ENCODE measurements at regions not wholly inside any gene's neighbourhood (a gene's known extent, or its start where the extent isn't known, plus 50 kb on each side); places are given as distances from the start of the nearest gene placed in this dataset.

DNA sequence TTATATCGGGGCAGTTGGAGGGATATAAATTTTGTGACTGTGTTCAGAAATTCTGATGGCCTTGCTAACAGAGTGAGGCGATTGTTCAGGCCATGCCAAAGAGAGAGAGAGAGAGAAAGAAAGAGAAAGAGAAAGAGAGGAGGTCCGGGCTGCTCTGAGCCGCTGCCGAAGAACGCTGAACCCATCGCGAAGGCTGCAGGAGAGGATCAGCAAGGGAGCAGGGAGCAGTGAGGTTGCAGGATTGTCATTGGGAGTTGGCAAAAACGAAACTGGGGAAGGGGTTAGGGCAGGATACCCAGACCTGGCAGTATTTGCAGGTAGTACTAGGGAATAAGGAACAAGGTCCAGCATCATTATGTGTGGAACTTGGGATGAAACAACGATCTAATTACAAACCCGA is 537.1 kb downstream of the INSC start:
- no peak for TF ChIP-seq GATA1 (IDR thresholded peaks at IDR 0.05; ENCODE audit: low read depth, low read length)
- no peak for TF ChIP-seq POLR2A (IDR thresholded peaks at IDR 0.05; ENCODE audit: low read length)
- DNase-seq = no peak

DNA sequence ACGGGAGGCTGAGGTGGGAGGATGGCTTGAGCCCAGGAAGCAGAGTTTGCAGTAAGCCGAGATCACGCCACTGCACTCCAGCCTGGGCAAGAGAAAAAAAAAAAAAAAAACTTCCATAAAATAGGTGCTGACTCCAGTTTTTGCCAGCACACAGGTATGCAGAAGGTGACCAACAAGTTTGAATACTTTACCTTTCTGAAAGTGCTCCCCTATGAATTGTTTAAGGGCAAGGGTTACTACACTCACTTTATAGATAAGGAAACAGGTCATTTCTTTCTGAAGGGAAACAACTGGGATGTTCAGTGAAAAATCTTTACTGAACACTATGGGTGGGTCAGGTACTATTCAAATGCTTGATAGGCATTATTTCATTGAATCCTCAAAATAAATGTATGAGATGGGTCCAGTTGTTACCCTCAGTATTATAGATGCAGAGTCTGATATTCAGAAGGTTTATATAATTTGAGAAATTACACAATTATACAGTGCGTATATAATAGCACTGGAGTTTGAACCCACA is 538.5 kb downstream of the INSC start:
- TF ChIP-seq GATA1 (IDR thresholded peaks at IDR 0.05; ENCODE audit: low read depth, low read length) (no peak), POLR2A (IDR thresholded peaks at IDR 0.05; ENCODE audit: low read length) (no peak)
- DNase-seq = no peak

DNA sequence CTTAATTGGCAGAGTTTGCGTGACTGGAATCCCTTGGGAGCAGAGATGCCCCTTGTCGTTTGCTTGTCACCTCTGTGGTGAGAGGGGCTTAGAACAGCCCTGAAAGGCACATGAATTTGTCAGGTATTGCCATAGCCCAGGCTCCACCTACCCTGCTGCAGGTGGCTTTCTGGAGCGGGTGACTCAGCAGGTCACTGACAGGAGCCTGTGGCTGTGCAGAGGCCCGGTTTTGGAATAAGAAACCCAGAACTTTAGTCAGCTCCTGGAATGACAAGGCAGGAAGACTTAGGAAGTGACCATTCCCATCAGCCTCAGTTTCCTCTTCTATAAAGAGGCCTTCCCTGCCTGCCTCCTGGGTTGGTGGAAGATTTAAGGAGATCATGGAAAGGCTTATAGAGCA is 539.7 kb downstream of the INSC start:
- TF ChIP-seq POLR2A (IDR thresholded peaks at IDR 0.05; ENCODE audit: low read length) = no peak
- no peak for TF ChIP-seq GATA1 (IDR thresholded peaks at IDR 0.05; ENCODE audit: low read depth, low read length)
- no peak for DNase-seq

DNA sequence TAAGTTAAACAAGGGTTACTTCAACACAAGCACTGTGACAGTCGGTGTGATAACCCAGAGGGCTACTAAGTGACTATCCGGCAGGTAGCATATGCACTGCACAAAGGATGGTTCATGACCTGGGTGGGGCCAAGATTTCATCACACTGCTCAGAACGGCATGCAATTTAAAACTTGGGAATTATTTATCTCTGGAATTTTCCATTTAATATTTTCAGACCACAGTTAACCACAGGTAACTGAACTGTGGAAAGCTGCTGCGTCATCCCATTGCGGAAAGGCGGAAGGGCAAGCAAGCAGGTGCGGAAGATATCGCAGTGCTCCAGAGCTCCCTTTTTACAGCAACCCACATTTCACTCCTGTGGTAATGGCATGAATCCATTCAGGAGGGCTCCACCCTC is 540.8 kb downstream of the INSC start:
- TF ChIP-seq GATA1 (IDR thresholded peaks at IDR 0.05; ENCODE audit: low read depth, low read length) (no peak), POLR2A (IDR thresholded peaks at IDR 0.05; ENCODE audit: low read length) (no peak)
- DNase-seq = no peak

DNA sequence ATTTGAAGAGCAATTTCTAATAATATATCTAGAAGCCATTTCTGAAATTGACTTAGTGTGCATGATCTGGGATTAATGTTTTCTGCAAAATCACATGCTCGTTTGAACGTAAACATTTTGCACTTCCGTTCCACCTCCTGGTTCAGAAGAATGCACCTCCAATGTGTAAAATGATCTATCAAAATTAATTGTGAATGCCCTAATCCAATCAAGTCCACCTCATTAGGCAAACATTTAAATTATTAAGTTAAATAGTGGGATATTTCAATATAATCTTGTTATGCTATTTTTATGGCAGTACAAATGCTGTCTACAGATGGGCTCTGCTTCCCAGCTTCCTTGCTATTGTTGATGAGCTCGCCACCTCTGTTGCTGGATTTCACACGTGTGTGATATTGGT is 542.5 kb downstream of the INSC start:
- DNase-seq = no peak
- TF ChIP-seq POLR2A (IDR thresholded peaks at IDR 0.05; ENCODE audit: low read length) (no peak), GATA1 (IDR thresholded peaks at IDR 0.05; ENCODE audit: low read depth, low read length) (no peak)

DNA sequence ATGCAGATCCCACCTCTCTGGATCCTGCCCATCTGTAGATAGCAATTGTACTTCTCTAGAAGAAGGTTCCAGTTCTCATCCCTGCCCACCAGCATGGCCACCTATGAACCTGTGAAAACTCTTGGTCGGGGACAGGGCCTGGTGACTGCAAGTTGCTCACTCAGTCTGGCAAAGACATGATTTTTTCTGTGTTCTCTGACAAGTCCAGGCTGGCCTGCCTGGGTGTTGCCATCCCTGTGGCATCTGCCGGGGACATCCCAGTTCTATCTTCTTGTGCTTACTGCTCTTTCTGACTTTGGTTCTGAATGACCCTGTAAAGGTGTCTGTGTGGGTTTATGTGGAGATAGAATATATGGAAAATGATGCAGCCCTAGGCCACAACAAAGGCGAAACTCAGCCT is 545.8 kb downstream of the INSC start:
- TF ChIP-seq POLR2A (IDR thresholded peaks at IDR 0.05; ENCODE audit: low read length) = no peak
- TF ChIP-seq GATA1 (IDR thresholded peaks at IDR 0.05; ENCODE audit: low read depth, low read length) = no peak
- DNase-seq = no peak

DNA sequence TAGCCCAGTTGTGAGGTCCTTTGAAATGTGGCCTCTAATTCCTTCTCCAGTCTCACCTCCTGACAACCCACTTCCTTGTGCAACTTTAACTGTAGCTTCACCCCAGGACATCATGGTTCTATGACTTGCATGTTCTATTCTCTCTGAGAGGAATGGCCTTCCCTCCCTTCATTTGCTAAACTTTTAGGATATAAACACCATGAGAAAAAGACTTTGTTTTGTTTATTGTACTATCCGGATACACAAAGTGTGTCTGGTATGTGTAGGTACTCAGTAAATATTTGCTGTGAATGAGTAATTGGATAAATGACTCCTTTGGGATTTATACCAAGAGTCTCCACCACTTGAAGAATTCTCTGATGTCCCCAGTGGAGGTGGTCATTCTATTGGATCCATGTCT is 547.6 kb downstream of the INSC start:
- no peak for DNase-seq
- TF ChIP-seq GATA1 (IDR thresholded peaks at IDR 0.05; ENCODE audit: low read depth, low read length) = no peak
- no peak for TF ChIP-seq POLR2A (IDR thresholded peaks at IDR 0.05; ENCODE audit: low read length)

DNA sequence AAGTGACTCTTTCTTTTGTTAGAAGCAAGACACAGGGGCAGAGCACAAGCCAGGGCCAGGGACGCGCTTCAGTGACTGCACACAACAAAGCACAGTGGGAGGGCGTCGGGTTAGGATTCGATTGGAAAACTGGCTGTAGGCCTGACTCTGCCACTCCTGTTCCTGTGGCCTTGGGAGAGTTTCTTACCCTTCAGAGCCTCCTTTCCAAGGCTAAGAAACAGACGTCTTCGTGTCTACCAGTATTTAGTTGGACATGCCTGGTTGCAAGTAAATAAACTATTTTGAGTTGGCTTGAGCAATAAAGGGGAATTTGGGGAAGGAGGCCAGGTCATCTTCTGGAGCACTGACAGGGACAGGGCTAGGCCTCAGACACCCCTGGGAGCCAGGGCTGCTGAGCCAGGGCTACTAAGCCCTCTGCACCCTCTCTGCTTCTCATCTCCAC is 549.1 kb downstream of the INSC start:
- no peak for TF ChIP-seq POLR2A (IDR thresholded peaks at IDR 0.05; ENCODE audit: low read length)
- TF ChIP-seq GATA1 (IDR thresholded peaks at IDR 0.05; ENCODE audit: low read depth, low read length) = no peak
- DNase-seq = no peak

DNA sequence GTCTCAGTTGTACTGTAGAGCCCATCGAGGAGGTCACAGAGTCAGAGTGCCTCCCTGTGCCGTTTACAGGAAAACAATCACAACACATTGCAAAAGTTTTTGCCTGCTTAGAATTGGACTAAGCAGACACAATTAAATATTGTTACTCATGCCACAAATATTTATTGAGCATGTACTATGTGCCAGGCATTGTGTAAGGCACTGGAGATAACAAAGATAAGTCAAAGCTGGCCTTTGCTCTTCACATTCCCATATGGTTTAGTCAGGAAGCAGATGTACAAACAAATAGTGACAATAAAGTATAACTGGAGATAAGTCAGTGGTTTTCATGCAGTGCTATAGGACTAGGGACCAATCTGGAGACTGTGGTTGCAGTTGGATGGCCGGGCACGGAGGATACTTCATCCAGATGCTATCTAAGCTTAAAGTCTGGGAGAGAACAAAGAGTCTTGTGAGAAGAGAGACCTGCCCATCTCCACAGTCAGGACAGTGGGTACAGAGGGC is 550.7 kb downstream of the INSC start:
- no peak for TF ChIP-seq POLR2A (IDR thresholded peaks at IDR 0.05; ENCODE audit: low read length)
- TF ChIP-seq GATA1 (IDR thresholded peaks at IDR 0.05; ENCODE audit: low read depth, low read length) = no peak
- no peak for DNase-seq

DNA sequence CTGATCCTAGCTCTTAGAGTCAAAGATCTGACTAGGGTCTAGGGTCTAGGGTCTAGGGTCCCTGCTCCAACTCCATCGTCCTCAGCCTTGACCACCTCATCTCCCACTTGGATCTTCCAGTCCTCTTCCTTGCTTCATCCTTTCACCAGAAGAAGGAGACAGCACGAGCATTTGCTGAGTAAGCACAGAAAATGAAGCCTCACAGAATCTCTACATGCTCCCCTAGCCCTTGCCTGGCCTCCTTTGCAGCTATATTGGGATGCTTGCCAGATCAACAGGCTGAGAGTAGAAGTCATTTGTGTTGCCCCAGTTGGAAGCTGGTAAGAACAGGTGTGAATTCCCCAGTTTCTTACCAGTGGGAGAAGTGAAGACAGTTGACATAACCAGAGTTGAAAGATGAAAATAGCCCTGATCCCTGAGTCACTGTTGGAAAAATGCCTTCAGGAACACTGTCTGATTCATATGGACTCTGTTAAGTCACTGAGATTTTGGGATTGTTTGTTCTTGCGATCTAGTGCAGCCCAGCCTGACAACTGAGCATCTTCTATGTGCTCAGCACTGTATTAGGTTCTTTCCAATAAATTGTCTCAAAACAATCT is 552.5 kb downstream of the INSC start:
- TF ChIP-seq GATA1 (IDR thresholded peaks at IDR 0.05; ENCODE audit: low read depth, low read length) (no peak), POLR2A (IDR thresholded peaks at IDR 0.05; ENCODE audit: low read length) (no peak)
- no peak for DNase-seq

DNA sequence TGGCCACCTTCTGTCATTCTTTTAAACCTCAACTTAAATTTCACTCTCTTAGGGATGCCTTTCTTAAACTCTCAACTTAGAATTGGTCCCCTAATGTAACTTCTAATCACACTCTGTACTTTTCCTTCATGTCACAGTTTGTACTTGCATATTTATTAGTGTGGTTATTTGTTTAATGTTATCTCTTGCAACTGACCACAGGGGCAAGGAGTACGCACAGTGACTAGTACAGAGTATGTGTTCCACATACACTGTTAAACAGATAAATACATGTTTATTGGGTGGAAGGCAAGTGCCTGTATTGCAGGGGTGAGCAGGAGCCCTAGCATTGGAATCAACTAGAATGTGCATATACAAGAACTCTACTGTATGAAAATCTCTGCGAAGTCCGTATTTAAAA is 554.0 kb downstream of the INSC start:
- DNase-seq = no peak
- TF ChIP-seq GATA1 (IDR thresholded peaks at IDR 0.05; ENCODE audit: low read depth, low read length) (no peak), POLR2A (IDR thresholded peaks at IDR 0.05; ENCODE audit: low read length) (no peak)

DNA sequence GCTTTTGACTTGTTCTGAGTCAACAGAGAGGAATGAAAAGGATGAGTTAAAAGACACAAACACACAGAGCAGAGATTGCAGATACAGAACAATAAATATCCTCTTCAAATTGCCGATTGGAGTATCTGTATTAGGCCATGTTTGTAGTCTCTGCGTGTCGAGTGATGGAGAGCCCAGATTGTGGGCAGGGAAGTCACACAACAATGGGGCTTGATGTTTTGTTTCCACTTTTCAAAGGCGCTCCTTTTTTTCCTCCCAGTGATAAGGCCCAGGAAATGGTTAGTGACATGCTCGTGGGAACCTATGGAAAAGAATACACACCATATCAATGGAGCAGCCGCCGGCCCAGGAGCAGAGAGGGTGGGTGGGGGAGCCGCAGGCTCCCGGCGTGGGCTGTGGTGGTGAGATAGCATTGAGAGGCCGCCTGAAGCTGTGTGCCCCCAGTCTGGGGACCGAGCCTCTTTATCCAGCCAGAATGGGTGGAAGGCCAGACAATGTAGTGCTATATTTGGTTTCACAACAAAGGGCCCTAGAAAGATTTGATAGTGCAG is 555.9 kb downstream of the INSC start:
- TF ChIP-seq POLR2A (IDR thresholded peaks at IDR 0.05; ENCODE audit: low read length) (no peak), GATA1 (IDR thresholded peaks at IDR 0.05; ENCODE audit: low read depth, low read length) (no peak)
- DNase-seq = no peak

DNA sequence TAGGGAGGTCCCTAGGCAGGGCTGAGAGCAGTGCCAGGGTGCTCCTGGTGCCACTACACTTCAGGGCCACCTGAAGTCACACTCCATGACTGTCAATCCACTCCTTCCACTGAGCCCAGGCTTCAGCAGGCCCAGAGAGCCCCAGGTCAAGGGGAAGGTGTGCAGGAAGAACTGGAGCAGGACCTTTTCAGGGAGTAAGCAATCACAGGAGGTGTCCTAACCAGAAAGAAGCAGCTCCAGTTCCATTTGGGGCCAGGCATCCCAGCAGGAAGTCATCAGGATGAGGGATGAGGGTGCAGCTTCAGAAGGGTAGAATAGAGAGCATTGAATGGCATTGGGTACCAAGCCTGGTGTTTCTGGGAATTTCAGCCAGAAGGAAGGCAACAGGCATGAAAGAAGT is 556.5 kb downstream of the INSC start:
- DNase-seq = no peak

DNA sequence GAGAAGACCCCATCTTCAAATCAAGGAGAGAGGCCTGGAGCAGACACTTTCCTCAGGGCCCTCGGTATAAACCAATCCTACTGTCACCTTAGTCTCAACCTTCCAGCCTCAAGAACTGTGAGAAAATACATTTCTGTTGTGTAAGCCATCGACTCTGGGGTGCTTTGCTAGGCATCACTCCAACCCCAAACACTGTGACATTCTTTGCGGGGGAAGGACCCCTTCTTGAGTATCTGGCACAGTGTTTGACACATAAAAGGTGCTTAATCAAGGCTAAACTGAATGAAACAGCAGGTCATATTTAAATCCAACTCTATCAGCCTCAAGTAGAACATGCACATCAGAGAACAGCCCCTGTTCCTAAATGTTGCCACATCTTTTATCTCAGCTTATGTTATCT is 558.1 kb downstream of the INSC start:
- TF ChIP-seq GATA1 (IDR thresholded peaks at IDR 0.05; ENCODE audit: low read depth, low read length) = no peak

More for the DNA sequence above, 556.5 kb downstream of the INSC start:
- TF ChIP-seq POLR2A (IDR thresholded peaks at IDR 0.05; ENCODE audit: low read length) (no peak), GATA1 (IDR thresholded peaks at IDR 0.05; ENCODE audit: low read depth, low read length) (no peak)

DNA sequence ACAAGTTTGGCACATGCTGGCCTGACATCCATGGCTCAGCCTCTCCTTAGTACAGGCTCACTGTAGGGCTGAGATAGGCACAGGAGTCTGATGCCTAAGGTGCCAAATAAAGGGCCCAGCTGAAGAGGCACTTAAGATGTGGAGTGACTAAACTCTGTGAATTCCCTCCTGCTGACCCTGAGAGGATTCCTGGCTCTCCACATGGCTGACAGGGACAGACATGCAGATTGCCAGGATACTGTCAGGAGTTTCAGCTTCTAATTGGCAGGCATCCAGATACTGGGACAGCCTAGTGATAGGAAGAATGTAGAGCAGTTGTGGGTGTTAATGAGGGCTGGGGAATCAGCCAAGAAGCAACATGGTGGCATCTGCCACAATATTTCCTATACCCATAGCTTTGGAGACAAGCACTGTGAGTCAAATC is 558.7 kb downstream of the INSC start:
- DNase-seq = no peak
- no peak for TF ChIP-seq GATA1 (IDR thresholded peaks at IDR 0.05; ENCODE audit: low read depth, low read length)
- no peak for TF ChIP-seq POLR2A (IDR thresholded peaks at IDR 0.05; ENCODE audit: low read length)

More for the DNA sequence above, 558.1 kb downstream of the INSC start:
- DNase-seq = no peak

All from erythroblast (primary cell).